Astrocyte (in vitro differentiated cells and primary cell): ENCODE measurements at regions not wholly inside any gene's neighbourhood (a gene's known extent, or its start where the extent isn't known, plus 50 kb on each side); places are given as distances from the start of the nearest gene placed in this dataset.

Experiments used
- DNase-seq: peaks from one replicate; pipeline ENCODE4 v3.0.0-alpha.2; 2010; ENCODE audit warnings: low read depth
- FAIRE-seq: peaks from 2 replicates; lab custom pipeline; 2011; peaks lifted over from hg19 to GRCh38; lab: Jason Lieb, UNC
- H2AFZ ChIP-seq: 2 replicates; pipeline ENCODE4 v1.6.0; 2012; ENCODE audit warnings: low read depth, low read length, inconsistent platforms
- H3K27ac ChIP-seq: 2 replicates; pipeline ENCODE4 v1.5.1; 2011; ENCODE audit warnings: low read depth, low read length, inconsistent platforms
- H3K27me3 ChIP-seq: 2 replicates; pipeline ENCODE4 v1.6.0; 2011; ENCODE audit warnings: low read length, inconsistent platforms; ENCODE audit not compliant: insufficient read depth
- H3K36me3 ChIP-seq: 2 replicates; pipeline ENCODE4 v1.5.1; 2011; ENCODE audit warnings: low read length, inconsistent platforms; ENCODE audit not compliant: insufficient read depth
- H3K4me1 ChIP-seq: 2 replicates; pipeline ENCODE4 v1.5.1; 2011; ENCODE audit warnings: low read length, inconsistent platforms; ENCODE audit not compliant: insufficient read depth
- H3K4me2 ChIP-seq: 2 replicates; pipeline ENCODE4 v1.6.0; 2012; ENCODE audit warnings: low read length, inconsistent platforms
- H3K4me3 ChIP-seq: 2 replicates; pipeline ENCODE4 v1.5.1; 2011; ENCODE audit warnings: low read depth, mild to moderate bottlenecking, low read length, inconsistent platforms; ENCODE audit not compliant: insufficient read depth
- H3K79me2 ChIP-seq: 2 replicates; pipeline ENCODE4 v1.6.0; 2012; ENCODE audit warnings: mild to moderate bottlenecking, low read length, inconsistent platforms; ENCODE audit not compliant: insufficient read depth
- H3K9ac ChIP-seq: 2 replicates; pipeline ENCODE4 v1.6.0; 2012; ENCODE audit warnings: mild to moderate bottlenecking, low read length, inconsistent platforms
- H3K9me3 ChIP-seq: 2 replicates; pipeline ENCODE4 v1.5.1; 2012; ENCODE audit warnings: low read depth, mild to moderate bottlenecking, low read length, inconsistent platforms; ENCODE audit not compliant: insufficient read depth
- H4K20me1 ChIP-seq: 2 replicates; pipeline ENCODE4 v1.6.0; 2012; ENCODE audit warnings: low read length, inconsistent platforms; ENCODE audit not compliant: insufficient read depth
- H3K27ac Mint-ChIP-seq: one replicate; pipeline ENCODE4 v1.8.0; 2021; ENCODE audit warnings: mild to moderate bottlenecking, mixed read lengths; ENCODE audit not compliant: unreplicated experiment
- H3K27me3 Mint-ChIP-seq: one replicate; pipeline ENCODE4 v1.8.0; 2021; ENCODE audit warnings: low read depth, mixed read lengths; ENCODE audit not compliant: unreplicated experiment
- H3K36me3 Mint-ChIP-seq: one replicate; pipeline ENCODE4 v1.8.0; 2021; ENCODE audit warnings: low read depth, mixed read lengths; ENCODE audit not compliant: unreplicated experiment
- H3K4me1 Mint-ChIP-seq: one replicate; pipeline ENCODE4 v1.8.0; 2021; ENCODE audit warnings: low read depth, mixed read lengths; ENCODE audit not compliant: unreplicated experiment
- H3K4me3 Mint-ChIP-seq: one replicate; pipeline ENCODE4 v1.8.0; 2021; ENCODE audit warnings: mild to moderate bottlenecking, moderate library complexity, mixed read lengths; ENCODE audit not compliant: unreplicated experiment
- H3K9me3 Mint-ChIP-seq: one replicate; pipeline ENCODE4 v1.8.0; 2021; ENCODE audit warnings: mild to moderate bottlenecking, mixed read lengths; ENCODE audit not compliant: unreplicated experiment
- CTCF ChIP-seq: IDR thresholded peaks from 2 replicates; pipeline ENCODE4 v1.5.1; 2011; ENCODE audit warnings: low read depth, mild to moderate bottlenecking, inconsistent platforms, low read length, moderate library complexity; ENCODE audit not compliant: insufficient read depth
- EZH2 ChIP-seq: IDR thresholded peaks from 2 replicates; pipeline ENCODE4 v1.6.1; 2012; ENCODE audit warnings: mild to moderate bottlenecking, low read length, inconsistent platforms; ENCODE audit not compliant: insufficient read depth

- Mint-ChIP-seq H3K4me3 (no peak overlapping the region), H3K4me1 (peaks cover 4% of the 10 kb centered on the region), H3K27me3 (no peaks in the 10 kb centered on the region), H3K27ac (no peak overlapping the region), H3K9me3 (no peaks in the 10 kb centered on the region), H3K36me3 (no peaks in the 10 kb centered on the region)
- H2AFZ ChIP-seq = no peak overlapping the region
- TF ChIP-seq EZH2 (no peak), CTCF (no peak)
- no peaks in the 10 kb centered on the region for H4K20me1 ChIP-seq
- no peak overlapping the region for H3K9ac ChIP-seq
- FAIRE-seq = no peak
- no peaks in the 10 kb centered on the region for H3K79me2 ChIP-seq
- H3K36me3 ChIP-seq = no peaks in the 10 kb centered on the region
- no peak overlapping the region for H3K27ac ChIP-seq
- no peaks in the 10 kb centered on the region for H3K4me1 ChIP-seq
- peak; percentile 18 for DNase-seq
- no peak overlapping the region for H3K4me3 ChIP-seq
- no peaks in the 10 kb centered on the region for H3K9me3 ChIP-seq
- H3K27me3 ChIP-seq = no peaks in the 10 kb centered on the region
- no peak overlapping the region for H3K4me2 ChIP-seq
Measured at GRCh38 chr5:124546643-124547042, 199.8 kb downstream of the ZNF608 start.

GRCh38 chr5:124544366-124545055 lies 201.9 kb downstream of the ZNF608 start:
- no peak for FAIRE-seq
- no peak overlapping the region for H3K9ac ChIP-seq
- H3K36me3 ChIP-seq = no peaks in the 10 kb centered on the region
- H2AFZ ChIP-seq = no peak overlapping the region
- H3K4me1 Mint-ChIP-seq = peaks cover 4% of the 10 kb centered on the region
- TF ChIP-seq EZH2 (no peak), CTCF (no peak)
- peak; percentile 45 for DNase-seq
- no peak overlapping the region for H3K27ac Mint-ChIP-seq
- H3K4me1 ChIP-seq = no peaks in the 10 kb centered on the region
- no peak overlapping the region for H3K4me3 Mint-ChIP-seq
- H3K27me3 Mint-ChIP-seq = no peaks in the 10 kb centered on the region
- no peak overlapping the region for H3K4me2 ChIP-seq
- no peaks in the 10 kb centered on the region for H3K9me3 Mint-ChIP-seq
- H3K36me3 Mint-ChIP-seq = no peaks in the 10 kb centered on the region
- no peaks in the 10 kb centered on the region for H3K27me3 ChIP-seq
- no peaks in the 10 kb centered on the region for H3K9me3 ChIP-seq
- no peak overlapping the region for H3K4me3 ChIP-seq
- no peaks in the 10 kb centered on the region for H3K79me2 ChIP-seq
- no peaks in the 10 kb centered on the region for H4K20me1 ChIP-seq
- no peak overlapping the region for H3K27ac ChIP-seq

- no peak for DNase-seq
- Mint-ChIP-seq H3K36me3 (peaks cover 2% of the 10 kb centered on the region), H3K4me3 (no peak overlapping the region), H3K27ac (no peak overlapping the region), H3K9me3 (peaks cover 6% of the 10 kb centered on the region), H3K4me1 (peaks cover 14% of the 10 kb centered on the region), H3K27me3 (no peaks in the 10 kb centered on the region)
- TF ChIP-seq CTCF (no peak), EZH2 (no peak)
- Histone ChIP-seq H3K9ac (no peak overlapping the region), H3K36me3 (no peaks in the 10 kb centered on the region), H3K27me3 (no peaks in the 10 kb centered on the region), H3K4me2 (no peak overlapping the region), H3K9me3 (no peaks in the 10 kb centered on the region), H3K27ac (no peak overlapping the region), H4K20me1 (no peaks in the 10 kb centered on the region), H3K4me1 (no peaks in the 10 kb centered on the region), H3K4me3 (no peak overlapping the region), H2AFZ (no peak overlapping the region), H3K79me2 (no peaks in the 10 kb centered on the region)
- FAIRE-seq = no peak
Measured at GRCh38 chr5:124538931-124539330, 207.5 kb downstream of the ZNF608 start.
